B cell (primary cell): ENCODE measurements at regions not wholly inside any gene's neighbourhood (a gene's known extent, or its start where the extent isn't known, plus 50 kb on each side); places are given as distances from the start of the nearest gene placed in this dataset.
"Not testable (repeated sequence)": the region's sequence is repeated elsewhere in the genome, so short reads cannot be mapped to it uniquely, and the experiment has no call there.

Source experiments
- ATAC-seq: fragments of 200-7000 bp; cut with Tn5 transposase; one replicate; pipeline ENCODE4 v1.10.0; 2021; ENCODE audit warnings: low read depth, mild to moderate bottlenecking, moderate number of reproducible peaks, moderate library complexity
- CTCF ChIA-PET: fragments of 350-600 bp; sonication (Branson Sonifier 250); formaldehyde crosslinking; loops from one replicate; lab custom pipeline; 2021; ENCODE audit warnings: antibody characterized with exemption, inconsistent platforms; lab: Charles Lee
- POLR2A ChIA-PET: fragments of 350-600 bp; sonication (Branson Sonifier 250); formaldehyde crosslinking; loops from one replicate; lab custom pipeline; 2021; ENCODE audit warnings: antibody characterized with exemption; lab: Charles Lee
- DNase-seq: peaks from one replicate; pipeline ENCODE4 v3.0.0; 2013
- H2AFZ ChIP-seq: 2 replicates; pipeline ENCODE4 v1.6.1; 2012; ENCODE audit warnings: mild to moderate bottlenecking, low read depth, low read length; ENCODE audit not compliant: insufficient read depth, poor library complexity, severe bottlenecking
- H3K27ac ChIP-seq, 2 donors: 1 replicate in 1 of 2; 2 replicates in 1 of 2; pipeline ENCODE4 v1.5.1; 2012 to 2013; ENCODE audit warnings: low read length in 2 of 2, mild to moderate bottlenecking in 2 of 2, moderate library complexity in 1 of 2
- H3K27me3 ChIP-seq, 4 experiments: fragments of 200-600 bp in 1 of 4; sonication (generic) in 1 of 4; replicated peaks in 1 of 4; 1 replicate in 2 of 4; 2 replicates in 2 of 4; pipeline versions ENCODE4 v1.6.1 to v1.7.0; 2013 to 2016; ENCODE audit warnings: low read length in 3 of 4, mild to moderate bottlenecking in 2 of 4, mixed read lengths in 1 of 4, moderate library complexity in 1 of 4; ENCODE audit not compliant: insufficient read depth in 4 of 4, control insufficient read depth in 3 of 4; ENCODE audit errors: control extremely low read depth in 1 of 4
- H3K36me3 ChIP-seq, 2 experiments: replicated peaks in 1 of 2; 1 replicate in 1 of 2; 2 replicates in 1 of 2; pipeline versions ENCODE4 v1.6.1 to v1.7.1; 2013; ENCODE audit warnings: low read length in 1 of 2; ENCODE audit not compliant: insufficient read depth in 2 of 2, control insufficient read depth in 1 of 2; ENCODE audit errors: control extremely low read depth in 1 of 2, extremely low read depth in 1 of 2
- H3K4me1 ChIP-seq, 2 donors: fragments of 200-600 bp in 1 of 2; sonication (generic) in 1 of 2; 1 replicate in 1 of 2; 2 replicates in 1 of 2; pipeline versions ENCODE4 v1.5.1 to v1.6.1; 2013 to 2017; ENCODE audit warnings: low read length in 2 of 2; ENCODE audit not compliant: control insufficient read depth in 2 of 2, insufficient read depth in 2 of 2
- H3K4me2 ChIP-seq: replicated peaks from 2 replicates; pipeline ENCODE3; 2012; ENCODE audit warnings: mild to moderate bottlenecking, low read depth, low read length; ENCODE audit not compliant: poor library complexity, severe bottlenecking
- H3K4me3 ChIP-seq, 5 experiments: fragments of 200-600 bp in 1 of 5; sonication (generic) in 1 of 5; 1 replicate in 3 of 5; 2 replicates in 2 of 5; pipeline versions ENCODE4 v1.5.1 to v1.7.0; 2011 to 2016; ENCODE audit warnings: low read length in 4 of 5, mild to moderate bottlenecking in 4 of 5, low read depth in 2 of 5, control low read depth in 1 of 5, moderate library complexity in 1 of 5; ENCODE audit not compliant: insufficient read depth in 1 of 5; ENCODE audit errors: control extremely low read depth in 1 of 5, extremely low read depth in 1 of 5
- H3K79me2 ChIP-seq: fragments of 200-600 bp; sonication (generic); one replicate; pipeline ENCODE4 v1.6.0; 2016; ENCODE audit warnings: low read length; ENCODE audit not compliant: control insufficient read depth, insufficient read depth
- H3K9ac ChIP-seq: fragments of 200-600 bp; sonication (generic); 2 replicates; pipeline ENCODE4 v1.6.1; 2017; ENCODE audit warnings: mild to moderate bottlenecking, low read length, moderate library complexity
- H3K9me3 ChIP-seq, 3 donors: one replicate each; pipeline versions ENCODE4 v1.6.1 to v1.7.1; 2013; ENCODE audit warnings: low read length in 2 of 3; ENCODE audit not compliant: control insufficient read depth in 2 of 3, insufficient read depth in 1 of 3; ENCODE audit errors: control extremely low read depth in 1 of 3
- H4K20me1 ChIP-seq: 2 replicates; pipeline ENCODE4 v1.6.0; 2012; ENCODE audit warnings: mild to moderate bottlenecking, low read length; ENCODE audit not compliant: insufficient read depth, control insufficient read depth, poor library complexity, severe bottlenecking
- H3K27ac Mint-ChIP-seq: one replicate; pipeline ENCODE4 v1.8.0; 2021; ENCODE audit warnings: mixed read lengths
- H3K27me3 Mint-ChIP-seq: one replicate; pipeline ENCODE4 v1.8.0; 2021; ENCODE audit warnings: mixed read lengths
- H3K4me1 Mint-ChIP-seq: one replicate; pipeline ENCODE4 v1.8.0; 2021; ENCODE audit warnings: mixed read lengths
- H3K4me3 Mint-ChIP-seq: one replicate; pipeline ENCODE4 v1.8.0; 2021; ENCODE audit warnings: mixed read lengths
- H3K9me3 Mint-ChIP-seq: one replicate; pipeline ENCODE4 v1.8.0; 2022; ENCODE audit warnings: mixed read lengths; ENCODE audit not compliant: insufficient read depth
- CTCF ChIP-seq: fragments of 200-600 bp; IDR thresholded peaks from one replicate; pipeline ENCODE4 v1.8.0; 2022; ENCODE audit warnings: antibody characterized with exemption, mild to moderate bottlenecking
- EZH2 ChIP-seq: IDR thresholded peaks from 2 replicates; pipeline ENCODE4 v1.6.1; 2012; ENCODE audit warnings: borderline replicate concordance, low read depth, mild to moderate bottlenecking, moderate library complexity, low read length; ENCODE audit not compliant: insufficient read depth, poor library complexity, severe bottlenecking
- WGBS: methylation state at CpG from one replicate; pipeline ENCODE4 v1.1.5; 2013; ENCODE audit warnings: missing lambda C conversion rate; ENCODE audit not compliant: insufficient coverage; 5-methylcytosine and 5-hydroxymethylcytosine counted together
- intact Hi-C: fragments of 100-400 bp; cut with micrococcal nuclease; formaldehyde crosslinking; loops from one replicate; pipeline ENCODE4 v1.10.0; 2022

GRCh38 chr1:98516306-98516705 is 145.2 kb upstream of the SNX7 start:
- H3K4me2 ChIP-seq, result no peak overlapping the region
- H3K27me3 Mint-ChIP-seq, result no peaks in the 10 kb centered on the region
- ATAC-seq, result no peak

GRCh38 chr1:98515744-98516143 is 145.8 kb upstream of the SNX7 start:
- DNase-seq (no peak), ATAC-seq (no peak)
- Histone ChIP-seq H3K4me1 (no peaks in the 10 kb centered on the region), H3K79me2 (no peaks in the 10 kb centered on the region), H2AFZ (no peak overlapping the region), H3K9me3 (peaks cover 0 to 8% (median 3%) of the 10 kb centered on the region in 3 donors), H4K20me1 (no peaks in the 10 kb centered on the region), H3K27ac (no peak overlapping the region), H3K27me3 (no peaks in the 10 kb centered on the region), H3K9ac (no peak overlapping the region), H3K4me3 (no peak overlapping the region), H3K4me2 (no peak overlapping the region), H3K36me3 (no peaks in the 10 kb centered on the region)
- no CpG with 5 or more reads among the region's 1 CpG for WGBS
- TF ChIP-seq CTCF (no peak), EZH2 (no peak)
- no peak overlapping the region for H3K4me3 Mint-ChIP-seq
- H3K27me3 Mint-ChIP-seq, result no peaks in the 10 kb centered on the region
- intact Hi-C loops, result no loop called here
- H3K4me1 Mint-ChIP-seq, result no peaks in the 10 kb centered on the region
- H3K27ac Mint-ChIP-seq, result no peak overlapping the region
- peaks cover 8% of the 10 kb centered on the region for H3K9me3 Mint-ChIP-seq
- ChIA-PET CTCF (no interaction called here), POLR2A (no interaction called here)

More at GRCh38 chr1:98516306-98516705, 145.2 kb upstream of the SNX7 start:
- ChIA-PET POLR2A (no interaction called here), CTCF (no interaction called here)
- intact Hi-C loops, result no loop called here
- Histone ChIP-seq H3K4me3 (no peak overlapping the region), H3K9ac (no peak overlapping the region), H3K79me2 (no peaks in the 10 kb centered on the region), H3K36me3 (no peaks in the 10 kb centered on the region), H3K9me3 (peaks cover 0 to 8% (median 3%) of the 10 kb centered on the region in 3 donors), H4K20me1 (no peaks in the 10 kb centered on the region), H2AFZ (no peak overlapping the region), H3K27me3 (no peaks in the 10 kb centered on the region), H3K27ac (no peak overlapping the region), H3K4me1 (no peaks in the 10 kb centered on the region)
- no peak overlapping the region for H3K27ac Mint-ChIP-seq
- H3K9me3 Mint-ChIP-seq, result peaks cover 7% of the 10 kb centered on the region
- H3K4me3 Mint-ChIP-seq, result no peak overlapping the region
- DNase-seq, result no peak
- no peaks in the 10 kb centered on the region for H3K4me1 Mint-ChIP-seq
- 76% methylated on average over 2 of the region's 2 CpGs for WGBS
- TF ChIP-seq EZH2 (no peak), CTCF (no peak)

DNA sequence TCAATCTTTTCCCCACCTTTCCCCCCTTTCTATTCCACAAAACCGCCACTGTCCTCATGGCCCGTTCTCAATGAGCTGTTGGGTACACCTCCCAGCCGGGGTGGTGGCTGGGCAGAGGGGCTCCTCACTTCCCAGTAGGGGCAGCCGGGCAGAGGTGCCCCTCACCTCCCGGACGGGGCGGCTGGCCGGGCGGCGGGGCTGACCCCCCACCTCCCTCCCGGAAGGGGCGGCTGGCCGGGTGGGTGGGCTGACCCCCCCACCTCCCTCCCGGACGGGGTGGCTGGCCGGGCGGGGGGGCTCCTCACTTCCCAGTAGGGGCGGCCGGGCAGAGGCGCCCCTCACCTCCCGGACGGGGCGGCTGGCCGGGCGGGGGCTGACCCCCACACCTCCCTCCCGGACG is 149.3 kb upstream of the SNX7 start:
- H3K4me1 ChIP-seq, H3K4me2 ChIP-seq, H3K4me3 Mint-ChIP-seq, H2AFZ ChIP-seq, H3K9me3 ChIP-seq, POLR2A ChIA-PET, H3K27me3 Mint-ChIP-seq, H3K27ac ChIP-seq, H4K20me1 ChIP-seq, H3K4me1 Mint-ChIP-seq, ATAC-seq, H3K9ac ChIP-seq, intact Hi-C loops, DNase-seq, H3K4me3 ChIP-seq, H3K27me3 ChIP-seq, H3K27ac Mint-ChIP-seq, H3K9me3 Mint-ChIP-seq, CTCF ChIA-PET, H3K36me3 ChIP-seq, H3K79me2 ChIP-seq: not testable (repeated sequence)
- WGBS, result 100% methylated on average over 4 of the region's 27 CpGs
